RPMI8226 (cell line): ENCODE measurements at regions not wholly inside any gene's neighbourhood (a gene's known extent, or its start where the extent isn't known, plus 50 kb on each side); places are given as distances from the start of the nearest gene placed in this dataset.
"Not testable (repeated sequence)": the region's sequence is repeated elsewhere in the genome, so short reads cannot be mapped to it uniquely, and the experiment has no call there.

Experiments
- DNase-seq: peaks from one replicate; pipeline ENCODE4 v3.0.0-alpha.2; 2015

GRCh38 chr7:13007331-13007730 lies 319.9 kb downstream of the ARL4A start:
- no peak for DNase-seq

- DNase-seq, result no peak
Measured at GRCh38 chr7:13009517-13009916, 322.1 kb downstream of the ARL4A start.

GRCh38 chr7:13014011-13014410 lies 326.6 kb downstream of the ARL4A start:
- no peak for DNase-seq

GRCh38 chr7:13016036-13016581 lies 328.7 kb downstream of the ARL4A start:
- DNase-seq, result no peak

- no peak for DNase-seq
Measured at GRCh38 chr7:13016592-13017332, 329.3 kb downstream of the ARL4A start.

- no peak for DNase-seq
Measured at GRCh38 chr7:13017333-13017857, 330.0 kb downstream of the ARL4A start.

GRCh38 chr7:13017881-13018280 lies 330.4 kb downstream of the ARL4A start:
- no peak for DNase-seq

GRCh38 chr7:13021566-13022300 lies 334.3 kb downstream of the ARL4A start:
- DNase-seq, result no peak

- no peak for DNase-seq
Measured at GRCh38 chr7:13024121-13024674, 336.8 kb downstream of the ARL4A start.

GRCh38 chr7:13025043-13025442 lies 337.6 kb downstream of the ARL4A start:
- not testable (repeated sequence) for DNase-seq

GRCh38 chr7:13027321-13027720 lies 339.9 kb downstream of the ARL4A start:
- no peak for DNase-seq

- no peak for DNase-seq
Measured at GRCh38 chr7:13028036-13028824, 340.8 kb downstream of the ARL4A start.

GRCh38 chr7:13028825-13029099 lies 341.3 kb downstream of the ARL4A start:
- DNase-seq, result no peak

GRCh38 chr7:13031468-13031867 lies 344.0 kb downstream of the ARL4A start:
- DNase-seq, result no peak

GRCh38 chr7:13032084-13032483 lies 344.7 kb downstream of the ARL4A start:
- DNase-seq, result no peak

GRCh38 chr7:13032576-13032975 lies 345.1 kb downstream of the ARL4A start:
- DNase-seq, result no peak

- no peak for DNase-seq
Measured at GRCh38 chr7:13034693-13035092, 347.3 kb downstream of the ARL4A start.

- DNase-seq, result no peak
Measured at GRCh38 chr7:13035233-13035632, 347.8 kb downstream of the ARL4A start.

GRCh38 chr7:13036256-13036780 lies 348.9 kb downstream of the ARL4A start:
- DNase-seq, result no peak

- DNase-seq, result no peak
Measured at GRCh38 chr7:13037216-13037615, 349.8 kb downstream of the ARL4A start.

- DNase-seq, result no peak
Measured at GRCh38 chr7:13041368-13041988, 354.0 kb downstream of the ARL4A start.

- no peak for DNase-seq
Measured at GRCh38 chr7:13042605-13043236, 355.3 kb downstream of the ARL4A start.
